ENCODE measurements at regions not wholly inside any gene's neighbourhood (a gene's known extent, or its start where the extent isn't known, plus 50 kb on each side); places are given as distances from the start of the nearest gene placed in this dataset.
"Not testable (repeated sequence)": the region's sequence is repeated elsewhere in the genome, so short reads cannot be mapped to it uniquely, and the experiment has no call there.

GRCh38 chr13:110061270-110061669 lies 245.7 kb downstream of the COL4A1 start:
- WGBS = 89% methylated on average over 4 of the region's 4 CpGs
- no peak overlapping the region for H3K27ac ChIP-seq (ENCODE audit: low read depth)
- H3K4me3 ChIP-seq (ENCODE audit: low read depth, low read length) = no peak overlapping the region
- no peak for DNase-seq (ENCODE audit: extremely low spot score)
- H3K36me3 ChIP-seq (ENCODE audit: insufficient read depth) = no peaks in the 10 kb centered on the region
- no peaks in the 10 kb centered on the region for H3K4me1 ChIP-seq (ENCODE audit: insufficient read depth)

GRCh38 chr13:110057052-110057451 lies 249.9 kb downstream of the COL4A1 start:
- Histone ChIP-seq H3K4me3 (ENCODE audit: low read depth, low read length) (no peak overlapping the region), H3K4me1 (ENCODE audit: insufficient read depth) (no peaks in the 10 kb centered on the region), H3K27ac (ENCODE audit: low read depth) (no peak overlapping the region), H3K36me3 (ENCODE audit: insufficient read depth) (no peaks in the 10 kb centered on the region)
- 84% methylated on average over 9 of the region's 9 CpGs for whole genome bisulfite sequencing
- no peak for DNase-seq (ENCODE audit: extremely low spot score)

GRCh38 chr13:110056640-110057039 lies 250.3 kb downstream of the COL4A1 start:
- no peak overlapping the region for H3K4me3 ChIP-seq (ENCODE audit: low read depth, low read length)
- no peaks in the 10 kb centered on the region for H3K4me1 ChIP-seq (ENCODE audit: insufficient read depth)
- 85% methylated on average over 5 of the region's 5 CpGs for WGBS
- H3K36me3 ChIP-seq (ENCODE audit: insufficient read depth) = no peaks in the 10 kb centered on the region
- no peak for DNase-seq (ENCODE audit: extremely low spot score)
- no peak overlapping the region for H3K27ac ChIP-seq (ENCODE audit: low read depth)

GRCh38 chr13:110055089-110055488 lies 251.9 kb downstream of the COL4A1 start:
- Histone ChIP-seq H3K36me3 (ENCODE audit: insufficient read depth) (no peaks in the 10 kb centered on the region), H3K27ac (ENCODE audit: low read depth) (no peak overlapping the region), H3K4me1 (ENCODE audit: insufficient read depth) (no peaks in the 10 kb centered on the region), H3K4me3 (ENCODE audit: low read depth, low read length) (no peak overlapping the region)
- DNase-seq (ENCODE audit: extremely low spot score) = no peak
- WGBS = 77% methylated on average over 3 of the region's 3 CpGs

- no peak overlapping the region for H3K27ac ChIP-seq (ENCODE audit: low read depth)
- no peak for DNase-seq (ENCODE audit: extremely low spot score)
- no peaks in the 10 kb centered on the region for H3K36me3 ChIP-seq (ENCODE audit: insufficient read depth)
- no peak overlapping the region for H3K4me3 ChIP-seq (ENCODE audit: low read depth, low read length)
- 94% methylated on average over 13 of the region's 13 CpGs for WGBS
- no peaks in the 10 kb centered on the region for H3K4me1 ChIP-seq (ENCODE audit: insufficient read depth)
These were observed 252.9 kb downstream of the COL4A1 start for GRCh38 chr13:110054041-110054440.

- Histone ChIP-seq H3K27ac (ENCODE audit: low read depth) (no peak overlapping the region), H3K4me3 (ENCODE audit: low read depth, low read length) (no peak overlapping the region), H3K4me1 (ENCODE audit: insufficient read depth) (no peaks in the 10 kb centered on the region), H3K36me3 (ENCODE audit: insufficient read depth) (no peaks in the 10 kb centered on the region)
- peak; percentile 59 for DNase-seq (ENCODE audit: extremely low spot score)
- WGBS = 9% methylated on average over 7 of the region's 7 CpGs
These were observed 259.5 kb downstream of the COL4A1 start for GRCh38 chr13:110047496-110047895.

GRCh38 chr13:110046811-110047210 lies 260.1 kb downstream of the COL4A1 start:
- no peak overlapping the region for H3K4me3 ChIP-seq (ENCODE audit: low read depth, low read length)
- H3K36me3 ChIP-seq (ENCODE audit: insufficient read depth) = no peaks in the 10 kb centered on the region
- H3K27ac ChIP-seq (ENCODE audit: low read depth) = no peak overlapping the region
- 47% methylated on average over 4 of the region's 4 CpGs for WGBS
- H3K4me1 ChIP-seq (ENCODE audit: insufficient read depth) = no peaks in the 10 kb centered on the region
- DNase-seq (ENCODE audit: extremely low spot score) = no peak

GRCh38 chr13:110045919-110046318 lies 259.5 kb upstream of the IRS2 start:
- Histone ChIP-seq H3K27ac (ENCODE audit: low read depth) (no peak overlapping the region), H3K36me3 (ENCODE audit: insufficient read depth) (no peaks in the 10 kb centered on the region), H3K4me1 (ENCODE audit: insufficient read depth) (no peaks in the 10 kb centered on the region), H3K4me3 (ENCODE audit: low read depth, low read length) (no peak overlapping the region)
- WGBS = 90% methylated on average over 5 of the region's 5 CpGs
- no peak for DNase-seq (ENCODE audit: extremely low spot score)

GRCh38 chr13:110045202-110045601 lies 258.8 kb upstream of the IRS2 start:
- 96% methylated on average over 10 of the region's 10 CpGs for WGBS
- Histone ChIP-seq H3K36me3 (ENCODE audit: insufficient read depth) (no peaks in the 10 kb centered on the region), H3K4me3 (ENCODE audit: low read depth, low read length) (no peak overlapping the region), H3K4me1 (ENCODE audit: insufficient read depth) (no peaks in the 10 kb centered on the region), H3K27ac (ENCODE audit: low read depth) (no peak overlapping the region)
- no peak for DNase-seq (ENCODE audit: extremely low spot score)

GRCh38 chr13:110044551-110045111 lies 258.2 kb upstream of the IRS2 start:
- WGBS = 77% methylated on average over 15 of the region's 15 CpGs
- DNase-seq (ENCODE audit: extremely low spot score) = no peak
- Histone ChIP-seq H3K4me1 (ENCODE audit: insufficient read depth) (no peaks in the 10 kb centered on the region), H3K4me3 (ENCODE audit: low read depth, low read length) (no peak overlapping the region), H3K27ac (ENCODE audit: low read depth) (no peak overlapping the region), H3K36me3 (ENCODE audit: insufficient read depth) (no peaks in the 10 kb centered on the region)

GRCh38 chr13:110042253-110042950 lies 256.0 kb upstream of the IRS2 start:
- Histone ChIP-seq H3K36me3 (ENCODE audit: insufficient read depth) (no peaks in the 10 kb centered on the region), H3K4me1 (ENCODE audit: insufficient read depth) (no peaks in the 10 kb centered on the region), H3K4me3 (ENCODE audit: low read depth, low read length) (no peak overlapping the region), H3K27ac (ENCODE audit: low read depth) (no peak overlapping the region)
- DNase-seq (ENCODE audit: extremely low spot score) = no peak
- 71% methylated on average over 14 of the region's 14 CpGs for WGBS

- 98% methylated on average over 4 of the region's 4 CpGs for WGBS
- not testable (repeated sequence) for H3K4me3 ChIP-seq (ENCODE audit: low read depth, low read length)
These were observed 255.3 kb upstream of the IRS2 start for GRCh38 chr13:110041638-110042037.

GRCh38 chr13:110037925-110038573 lies 251.7 kb upstream of the IRS2 start:
- no peak overlapping the region for H3K4me3 ChIP-seq (ENCODE audit: low read depth, low read length)
- no peak overlapping the region for H3K27ac ChIP-seq (ENCODE audit: low read depth)
- no peaks in the 10 kb centered on the region for H3K4me1 ChIP-seq (ENCODE audit: insufficient read depth)
- no peak for DNase-seq (ENCODE audit: extremely low spot score)
- WGBS = 87% methylated on average over 2 of the region's 2 CpGs
- H3K36me3 ChIP-seq (ENCODE audit: insufficient read depth) = no peaks in the 10 kb centered on the region

More at GRCh38 chr13:110041638-110042037, 255.3 kb upstream of the IRS2 start:
- H3K4me1 ChIP-seq (ENCODE audit: insufficient read depth); H3K27ac ChIP-seq (ENCODE audit: low read depth); DNase-seq (ENCODE audit: extremely low spot score); H3K36me3 ChIP-seq (ENCODE audit: insufficient read depth): not testable (repeated sequence)

- H3K36me3 ChIP-seq (ENCODE audit: insufficient read depth) = no peaks in the 10 kb centered on the region
- H3K4me3 ChIP-seq (ENCODE audit: low read depth, low read length) = no peak overlapping the region
- no peaks in the 10 kb centered on the region for H3K4me1 ChIP-seq (ENCODE audit: insufficient read depth)
- 84% methylated on average over 3 of the region's 3 CpGs for WGBS
- DNase-seq (ENCODE audit: extremely low spot score) = no peak
- no peak overlapping the region for H3K27ac ChIP-seq (ENCODE audit: low read depth)
These were observed 249.7 kb upstream of the IRS2 start for GRCh38 chr13:110036060-110036459.

Data from urinary bladder (tissue), 3 donors.